ENCODE measurements at regions not wholly inside any gene's neighbourhood (a gene's known extent, or its start where the extent isn't known, plus 50 kb on each side); places are given as distances from the start of the nearest gene placed in this dataset.

DNA sequence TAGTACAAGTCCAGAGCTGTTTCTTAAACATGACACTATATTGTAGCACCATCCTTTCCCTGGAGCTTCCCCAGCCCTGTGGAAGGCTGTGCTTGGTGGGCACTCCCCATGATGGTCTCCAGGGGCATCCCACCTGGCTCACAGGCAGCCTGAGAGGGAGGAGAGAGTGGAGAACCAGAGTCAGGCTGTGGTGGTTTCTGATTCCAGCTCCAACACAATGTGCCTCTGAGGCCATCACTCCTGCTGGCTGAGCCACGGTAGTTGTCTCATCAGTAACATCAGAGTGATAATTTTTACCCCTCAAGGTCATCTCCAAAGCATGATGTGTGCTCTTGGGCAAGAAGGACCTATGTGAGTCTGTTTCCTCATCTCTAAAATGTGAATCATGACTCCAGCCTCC is 398.0 kb downstream of the CDK5RAP2 start:
- Histone ChIP-seq H4K8ac (ENCODE audit: low read depth, low read length) (no peak overlapping the region), H2BK5ac (ENCODE audit: low read depth, low read length, poor library complexity) (no peak overlapping the region)

DNA sequence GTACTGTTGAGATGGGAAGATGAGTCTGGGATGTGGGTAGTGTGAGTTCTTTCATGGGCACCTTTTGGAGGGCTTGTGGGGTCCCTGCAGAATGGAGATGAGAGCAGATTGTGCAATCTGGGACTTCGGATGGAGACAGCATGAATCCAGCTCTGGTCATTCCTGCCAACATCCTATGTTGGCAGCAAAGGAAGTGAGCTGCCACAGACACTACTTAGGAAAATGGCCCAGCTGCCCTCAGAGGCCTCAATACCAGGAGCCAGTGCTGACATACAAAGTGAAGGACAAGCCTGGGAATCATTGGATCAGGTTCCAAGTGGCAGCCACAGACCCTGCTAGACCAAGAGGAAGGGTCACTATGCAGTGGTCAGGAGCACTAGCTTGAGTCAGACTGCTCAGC is 402.8 kb downstream of the CDK5RAP2 start:
- DNase-seq: no peak
- Histone ChIP-seq H3K9me3 (ENCODE audit: insufficient read depth, low read depth, low read length) (no peaks in the 10 kb centered on the region), H3K36me3 (ENCODE audit: control insufficient read depth in 1 of 2, insufficient read depth in 2 of 2, low read length in 2 of 2) (no peaks in the 10 kb centered on the region), H4K91ac (ENCODE audit: low read depth, low read length) (no peak overlapping the region), H3K4me2 (ENCODE audit: low read length) (no peak overlapping the region), H4K12ac (ENCODE audit: low read depth, low read length) (no peak overlapping the region), H3K18ac (ENCODE audit: low read length) (no peak overlapping the region), H3K14ac (ENCODE audit: low read length) (no peak overlapping the region), H2BK5ac (ENCODE audit: low read depth, low read length, poor library complexity) (no peak overlapping the region), H3K4me1 (ENCODE audit: control insufficient read depth in 1 of 2, insufficient read depth in 2 of 2, low read length in 2 of 2) (no peaks in the 10 kb centered on the region), H2BK12ac (ENCODE audit: low read length) (no peak overlapping the region), H4K8ac (ENCODE audit: low read depth, low read length) (no peak overlapping the region), H3K23ac (ENCODE audit: low read length) (no peak overlapping the region), H3K79me1 (ENCODE audit: low read length) (no peaks in the 10 kb centered on the region), H2AK5ac (ENCODE audit: low read length) (no peak overlapping the region), H3K4ac (ENCODE audit: low read depth, low read length) (no peak overlapping the region), H2BK120ac (ENCODE audit: insufficient read depth, low read length, poor library complexity) (no peak overlapping the region), H3K79me2 (ENCODE audit: control insufficient read depth, insufficient read depth, low read length, poor library complexity) (no peaks in the 10 kb centered on the region), H3K27ac (ENCODE audit: low read depth, low read length) (no peak overlapping the region), H3K4me3 (ENCODE audit: low read depth, low read length) (no peak overlapping the region), H2AFZ (ENCODE audit: insufficient read depth, low read length, poor library complexity) (no peak overlapping the region), H3K9ac (ENCODE audit: low read length) (no peak overlapping the region), H3K27me3 (ENCODE audit: insufficient read depth, low read length) (no peaks in the 10 kb centered on the region)
- no CpG with 5 or more reads among the region's 1 CpG for whole genome bisulfite sequencing (ENCODE audit: extremely low coverage, insufficient coverage, insufficient read length)

More for the DNA sequence above, 398.0 kb downstream of the CDK5RAP2 start:
- Histone ChIP-seq H2AFZ (ENCODE audit: insufficient read depth, low read length, poor library complexity) (no peak overlapping the region), H3K79me1 (ENCODE audit: low read length) (no peaks in the 10 kb centered on the region), H4K12ac (ENCODE audit: low read depth, low read length) (no peak overlapping the region), H3K4me2 (ENCODE audit: low read length) (no peak overlapping the region), H3K23ac (ENCODE audit: low read length) (no peak overlapping the region), H2AK5ac (ENCODE audit: low read length) (no peak overlapping the region), H3K27ac (ENCODE audit: low read depth, low read length) (no peak overlapping the region), H3K9me3 (ENCODE audit: insufficient read depth, low read depth, low read length) (no peaks in the 10 kb centered on the region), H2BK120ac (ENCODE audit: insufficient read depth, low read length, poor library complexity) (no peak overlapping the region), H2BK12ac (ENCODE audit: low read length) (no peak overlapping the region), H3K4me3 (ENCODE audit: low read depth, low read length) (no peak overlapping the region), H4K91ac (ENCODE audit: low read depth, low read length) (no peak overlapping the region), H3K18ac (ENCODE audit: low read length) (no peak overlapping the region), H3K14ac (ENCODE audit: low read length) (no peak overlapping the region), H3K79me2 (ENCODE audit: control insufficient read depth, insufficient read depth, low read length, poor library complexity) (no peaks in the 10 kb centered on the region), H3K4ac (ENCODE audit: low read depth, low read length) (no peak overlapping the region), H3K9ac (ENCODE audit: low read length) (no peak overlapping the region), H3K27me3 (ENCODE audit: insufficient read depth, low read length) (no peaks in the 10 kb centered on the region), H3K4me1 (ENCODE audit: control insufficient read depth in 1 of 2, insufficient read depth in 2 of 2, low read length in 2 of 2) (no peaks in the 10 kb centered on the region), H3K36me3 (ENCODE audit: control insufficient read depth in 1 of 2, insufficient read depth in 2 of 2, low read length in 2 of 2) (no peaks in the 10 kb centered on the region)
- no CpG with 5 or more reads among the region's 1 CpG for WGBS (ENCODE audit: extremely low coverage, insufficient coverage, insufficient read length)
- no peak for DNase-seq

DNA sequence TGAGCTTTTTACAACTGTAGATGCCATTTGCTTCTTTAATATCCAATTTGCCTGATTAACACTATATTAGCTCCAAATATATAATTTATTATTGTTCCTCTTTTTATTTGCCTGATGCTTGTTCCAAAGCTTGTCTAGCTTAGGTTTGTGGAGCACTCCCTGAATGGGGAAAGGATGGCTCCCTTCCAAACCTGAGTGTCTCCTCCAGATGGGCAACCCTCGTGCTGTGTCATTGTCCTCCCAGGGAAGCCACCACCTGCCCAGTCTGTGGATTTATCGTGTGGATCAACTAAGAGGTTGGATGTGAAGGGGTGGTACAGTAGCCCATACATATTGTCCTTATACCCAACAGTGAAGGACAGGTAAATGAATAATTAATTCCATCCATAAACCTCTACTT is 404.9 kb downstream of the CDK5RAP2 start:
- Histone ChIP-seq H3K4me1 (ENCODE audit: control insufficient read depth in 1 of 2, insufficient read depth in 2 of 2, low read length in 2 of 2) (no peaks in the 10 kb centered on the region), H3K9ac (ENCODE audit: low read length) (no peak overlapping the region), H4K12ac (ENCODE audit: low read depth, low read length) (no peak overlapping the region), H3K4ac (ENCODE audit: low read depth, low read length) (no peak overlapping the region), H3K23ac (ENCODE audit: low read length) (no peak overlapping the region), H3K79me2 (ENCODE audit: control insufficient read depth, insufficient read depth, low read length, poor library complexity) (no peaks in the 10 kb centered on the region), H2BK12ac (ENCODE audit: low read length) (no peak overlapping the region), H4K91ac (ENCODE audit: low read depth, low read length) (no peak overlapping the region), H3K27me3 (ENCODE audit: insufficient read depth, low read length) (no peaks in the 10 kb centered on the region), H3K14ac (ENCODE audit: low read length) (no peak overlapping the region), H3K18ac (ENCODE audit: low read length) (no peak overlapping the region), H3K9me3 (ENCODE audit: insufficient read depth, low read depth, low read length) (no peaks in the 10 kb centered on the region), H3K27ac (ENCODE audit: low read depth, low read length) (no peak overlapping the region), H3K4me2 (ENCODE audit: low read length) (no peak overlapping the region), H3K36me3 (ENCODE audit: control insufficient read depth in 1 of 2, insufficient read depth in 2 of 2, low read length in 2 of 2) (no peaks in the 10 kb centered on the region), H3K4me3 (ENCODE audit: low read depth, low read length) (no peak overlapping the region), H2AFZ (ENCODE audit: insufficient read depth, low read length, poor library complexity) (no peak overlapping the region), H2BK5ac (ENCODE audit: low read depth, low read length, poor library complexity) (no peak overlapping the region), H3K79me1 (ENCODE audit: low read length) (no peaks in the 10 kb centered on the region), H2AK5ac (ENCODE audit: low read length) (no peak overlapping the region), H2BK120ac (ENCODE audit: insufficient read depth, low read length, poor library complexity) (no peak overlapping the region), H4K8ac (ENCODE audit: low read depth, low read length) (no peak overlapping the region)
- no peak for DNase-seq
- WGBS (ENCODE audit: extremely low coverage, insufficient coverage, insufficient read length): no CpG with 5 or more reads among the region's 2 CpGs

DNA sequence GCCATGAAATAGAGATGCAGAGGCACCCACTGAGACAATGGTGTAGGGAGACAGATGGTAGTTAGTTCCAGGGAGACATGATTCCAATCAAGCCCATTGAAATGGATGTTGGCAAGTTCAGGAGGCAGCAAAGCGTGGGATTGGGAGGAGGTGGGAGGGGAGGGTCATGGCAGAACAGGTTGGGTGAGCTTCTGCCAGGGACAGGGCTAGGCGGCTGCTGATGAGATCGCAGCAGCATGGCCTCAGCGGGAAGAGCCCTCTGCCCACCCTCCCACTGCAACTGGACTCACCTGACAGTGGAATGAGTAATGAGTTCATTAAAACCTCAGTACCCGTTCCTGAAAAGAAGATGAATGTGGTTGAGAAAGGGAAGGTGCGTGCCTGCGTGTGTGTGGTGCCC is 418.2 kb downstream of the CDK5RAP2 start:
- no peaks in the 10 kb centered on the region for H3K4me1 ChIP-seq (ENCODE audit: control insufficient read depth in 1 of 2, insufficient read depth in 2 of 2, low read length in 2 of 2)
- H3K27ac ChIP-seq (ENCODE audit: low read depth, low read length): no peak overlapping the region
- H4K8ac ChIP-seq (ENCODE audit: low read depth, low read length): no peak overlapping the region
- no peak overlapping the region for H3K4me2 ChIP-seq (ENCODE audit: low read length)
- no peaks in the 10 kb centered on the region for H3K79me2 ChIP-seq (ENCODE audit: control insufficient read depth, insufficient read depth, low read length, poor library complexity)
- H4K91ac ChIP-seq (ENCODE audit: low read depth, low read length): no peak overlapping the region
- WGBS (ENCODE audit: extremely low coverage, insufficient coverage, insufficient read length): no CpG with 5 or more reads among the region's 7 CpGs
- H3K4ac ChIP-seq (ENCODE audit: low read depth, low read length): no peak overlapping the region
- H3K79me1 ChIP-seq (ENCODE audit: low read length): no peaks in the 10 kb centered on the region
- no peak overlapping the region for H3K4me3 ChIP-seq (ENCODE audit: low read depth, low read length)
- DNase-seq: no peak
- no peak overlapping the region for H2BK12ac ChIP-seq (ENCODE audit: low read length)
- no peak overlapping the region for H2AFZ ChIP-seq (ENCODE audit: insufficient read depth, low read length, poor library complexity)
- no peak overlapping the region for H3K9ac ChIP-seq (ENCODE audit: low read length)
- no peaks in the 10 kb centered on the region for H3K27me3 ChIP-seq (ENCODE audit: insufficient read depth, low read length)
- H3K23ac ChIP-seq (ENCODE audit: low read length): no peak overlapping the region
- H2BK120ac ChIP-seq (ENCODE audit: insufficient read depth, low read length, poor library complexity): no peak overlapping the region
- no peak overlapping the region for H4K12ac ChIP-seq (ENCODE audit: low read depth, low read length)
- no peak overlapping the region for H3K14ac ChIP-seq (ENCODE audit: low read length)
- no peak overlapping the region for H2AK5ac ChIP-seq (ENCODE audit: low read length)
- H3K18ac ChIP-seq (ENCODE audit: low read length): no peak overlapping the region
- H2BK5ac ChIP-seq (ENCODE audit: low read depth, low read length, poor library complexity): no peak overlapping the region
- no peaks in the 10 kb centered on the region for H3K36me3 ChIP-seq (ENCODE audit: control insufficient read depth in 1 of 2, insufficient read depth in 2 of 2, low read length in 2 of 2)
- no peaks in the 10 kb centered on the region for H3K9me3 ChIP-seq (ENCODE audit: insufficient read depth, low read depth, low read length)

Measured in trophoblast cell (in vitro differentiated cells and primary cell).